CD4-positive, CD25-positive, alpha-beta regulatory T cell (primary cell): ENCODE measurements at regions not wholly inside any gene's neighbourhood (a gene's known extent, or its start where the extent isn't known, plus 50 kb on each side); places are given as distances from the start of the nearest gene placed in this dataset.
"Not testable (repeated sequence)": the region's sequence is repeated elsewhere in the genome, so short reads cannot be mapped to it uniquely, and the experiment has no call there.

Experiments used
- ATAC-seq, 2 donors: fragments of 150-1000 bp; cut with Tn5 transposase; one replicate each; pipeline ENCODE4 v1.10.0; 2021; ENCODE audit warnings: low read depth in 2 of 2, moderate number of reproducible peaks in 2 of 2, moderate library complexity in 1 of 2
- DNase-seq, 3 donors: peaks; one replicate each; pipeline versions ENCODE4 v3.0.0 to v3.0.0-alpha.2; 2012 to 2022; ENCODE audit warnings: mixed read lengths in 1 of 3
- H3K27ac ChIP-seq: one replicate; pipeline ENCODE4 v1.7.0; 2013; ENCODE audit warnings: mild to moderate bottlenecking, low read length; ENCODE audit not compliant: insufficient read depth, poor library complexity, severe bottlenecking
- H3K27me3 ChIP-seq: one replicate; pipeline ENCODE4 v1.7.0; 2013; ENCODE audit warnings: low read length; ENCODE audit not compliant: control insufficient read depth, insufficient read depth
- H3K36me3 ChIP-seq: one replicate; pipeline ENCODE4 v1.7.0; 2013; ENCODE audit warnings: mild to moderate bottlenecking, low read length, moderate library complexity; ENCODE audit not compliant: control insufficient read depth, insufficient read depth
- H3K4me1 ChIP-seq: 2 replicates; pipeline ENCODE4 v1.7.0; 2013; ENCODE audit warnings: mild to moderate bottlenecking, low read length; ENCODE audit not compliant: insufficient read depth, control insufficient read depth, poor library complexity, severe bottlenecking
- H3K4me3 ChIP-seq: one replicate; pipeline ENCODE4 v1.7.0; 2013; ENCODE audit warnings: low read depth, mild to moderate bottlenecking, low read length, moderate library complexity
- H3K9me3 ChIP-seq, 2 experiments: 1 replicate in 1 of 2; 2 replicates in 1 of 2; pipeline ENCODE4 v1.7.0; 2013; ENCODE audit warnings: low read length in 2 of 2, mild to moderate bottlenecking in 1 of 2, moderate library complexity in 1 of 2; ENCODE audit not compliant: control insufficient read depth in 2 of 2
- H3K27ac Mint-ChIP-seq, 3 donors: one replicate each; pipeline ENCODE4 v1.8.0; 2020 to 2022; ENCODE audit warnings: mild to moderate bottlenecking in 3 of 3, mixed read lengths in 3 of 3, moderate library complexity in 2 of 3
- H3K27me3 Mint-ChIP-seq: one replicate; pipeline ENCODE4 v1.8.0; 2022; ENCODE audit warnings: mild to moderate bottlenecking, mixed read lengths
- H3K36me3 Mint-ChIP-seq: one replicate; pipeline ENCODE4 v1.8.0; 2020; ENCODE audit warnings: mixed read lengths
- H3K4me1 Mint-ChIP-seq, 4 donors: one replicate each; pipeline ENCODE4 v1.8.0; 2020 to 2022; ENCODE audit warnings: mixed read lengths in 4 of 4, mild to moderate bottlenecking in 1 of 4
- H3K4me3 Mint-ChIP-seq, 4 donors: one replicate each; pipeline ENCODE4 v1.8.0; 2020 to 2022; ENCODE audit warnings: mild to moderate bottlenecking in 4 of 4, mixed read lengths in 4 of 4, moderate library complexity in 3 of 4
- H3K9me3 Mint-ChIP-seq, 7 donors: one replicate each; pipeline ENCODE4 v1.8.0; 2020 to 2022; ENCODE audit warnings: mixed read lengths in 7 of 7, mild to moderate bottlenecking in 3 of 7, moderate library complexity in 2 of 7

- H3K4me3 Mint-ChIP-seq, result not testable (repeated sequence)
- H3K9me3 Mint-ChIP-seq, result peaks cover 0 to 13% (median 6%) of the 10 kb centered on the region in 7 donors
These were observed 206.0 kb downstream of the ZWINT start for GRCh38 chr10:56155091-56155513.

DNA sequence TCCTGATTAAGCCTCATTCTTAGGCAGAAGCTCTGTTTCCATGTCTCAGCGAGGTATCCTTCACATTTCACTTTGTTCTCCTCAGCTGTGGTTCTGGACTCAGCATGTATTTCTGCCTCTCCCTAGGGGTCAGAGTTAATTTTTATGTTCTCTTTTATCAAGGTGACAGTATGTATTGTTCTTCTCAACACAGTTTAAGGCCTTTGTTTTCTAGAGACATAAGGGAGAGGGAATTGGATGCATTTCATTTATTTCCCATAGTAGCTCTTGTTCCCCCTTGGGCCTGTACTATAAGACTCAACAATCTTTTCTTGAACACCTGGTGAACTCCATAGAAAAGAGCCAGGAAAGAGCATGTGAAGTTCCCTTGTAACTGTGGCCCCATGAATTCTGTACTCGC is 214.3 kb downstream of the ZWINT start:
- Mint-ChIP-seq H3K4me3 (no peak overlapping the region), H3K27ac (no peak overlapping the region), H3K36me3 (no peaks in the 10 kb centered on the region), H3K4me1 (no peaks in the 10 kb centered on the region), H3K9me3 (peaks cover 2 to 32% (median 8%) of the 10 kb centered on the region in 7 donors), H3K27me3 (no peaks in the 10 kb centered on the region)
- DNase-seq (no peak), ATAC-seq (no peak)
- Histone ChIP-seq H3K27me3 (no peaks in the 10 kb centered on the region), H3K27ac (no peak overlapping the region), H3K9me3 (peaks cover 0 to 4% of the 10 kb centered on the region in 2 experiments), H3K36me3 (no peaks in the 10 kb centered on the region), H3K4me1 (no peaks in the 10 kb centered on the region), H3K4me3 (no peak overlapping the region)

More at GRCh38 chr10:56155091-56155513, 206.0 kb downstream of the ZWINT start:
- H3K4me1 Mint-ChIP-seq, H3K36me3 ChIP-seq, H3K4me1 ChIP-seq, ATAC-seq, H3K27me3 ChIP-seq, H3K36me3 Mint-ChIP-seq, H3K27ac Mint-ChIP-seq, DNase-seq, H3K9me3 ChIP-seq, H3K27me3 Mint-ChIP-seq, H3K27ac ChIP-seq, H3K4me3 ChIP-seq: not testable (repeated sequence)

DNA sequence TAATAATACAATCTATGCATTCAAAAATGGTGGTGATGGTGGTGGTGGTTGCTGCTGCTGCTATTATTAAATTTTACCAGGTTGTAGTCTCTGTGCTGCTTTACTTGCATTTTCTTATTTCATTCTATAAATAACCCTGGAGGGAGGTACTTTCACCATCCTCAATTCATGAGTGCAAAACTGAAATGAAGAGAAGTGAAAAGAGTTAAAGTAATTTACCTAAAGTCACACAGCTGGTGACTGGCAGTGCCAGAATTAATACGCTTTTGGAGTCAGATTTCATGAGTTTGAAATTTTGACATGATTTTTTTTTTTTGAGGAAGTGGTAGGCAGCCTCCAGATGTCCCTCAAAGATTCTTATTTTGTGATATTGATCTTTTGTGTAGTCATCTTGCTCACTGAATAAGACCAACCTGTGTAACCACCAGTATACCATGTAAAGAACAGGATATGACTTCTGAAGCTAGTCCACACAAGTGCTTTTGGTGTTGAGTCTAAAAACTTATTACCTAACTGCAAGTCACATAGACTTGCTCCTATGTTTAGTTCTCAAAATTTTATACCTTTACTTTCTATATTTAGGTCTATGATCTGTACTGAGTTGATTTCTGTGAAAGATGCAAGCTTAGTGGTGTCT is 218.8 kb downstream of the ZWINT start:
- Histone ChIP-seq H3K27me3 (no peaks in the 10 kb centered on the region), H3K9me3 (no peaks in the 10 kb centered on the region), H3K4me3 (no peak overlapping the region), H3K36me3 (no peaks in the 10 kb centered on the region), H3K4me1 (no peaks in the 10 kb centered on the region), H3K27ac (no peak overlapping the region)
- DNase-seq, result no peak
- H3K4me1 Mint-ChIP-seq, result no peaks in the 10 kb centered on the region
- H3K27me3 Mint-ChIP-seq, result no peaks in the 10 kb centered on the region
- H3K9me3 Mint-ChIP-seq, result peaks cover 0 to 26% (median 3%) of the 10 kb centered on the region in 7 donors
- no peaks in the 10 kb centered on the region for H3K36me3 Mint-ChIP-seq
- ATAC-seq, result no peak
- H3K4me3 Mint-ChIP-seq, result no peak overlapping the region
- no peak overlapping the region for H3K27ac Mint-ChIP-seq

DNA sequence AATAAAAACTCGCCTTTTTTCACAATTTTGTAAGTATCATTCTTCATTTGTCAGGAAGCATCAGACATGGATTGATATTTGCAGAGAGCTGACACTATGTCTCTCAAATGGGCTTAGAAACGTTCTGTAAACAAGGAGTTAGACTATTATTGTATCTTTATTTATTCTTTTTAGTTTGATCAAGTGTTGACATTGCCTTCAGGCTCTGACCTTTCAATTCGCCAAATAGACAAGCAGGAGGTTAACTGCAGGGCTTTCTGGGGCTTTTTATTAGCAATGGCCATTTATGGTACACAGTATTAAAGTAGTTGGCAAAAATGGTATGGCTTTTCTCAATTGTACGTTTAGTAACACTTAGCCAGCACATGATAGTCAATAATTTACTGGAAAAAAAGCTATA is 221.7 kb downstream of the ZWINT start:
- ATAC-seq (no peak), DNase-seq (no peak)
- peaks cover 0 to 14% (median 3%) of the 10 kb centered on the region in 7 donors for H3K9me3 Mint-ChIP-seq
- Histone ChIP-seq H3K27me3 (no peaks in the 10 kb centered on the region), H3K36me3 (no peaks in the 10 kb centered on the region), H3K9me3 (no peaks in the 10 kb centered on the region), H3K27ac (no peak overlapping the region), H3K4me3 (no peak overlapping the region), H3K4me1 (no peaks in the 10 kb centered on the region)
- H3K36me3 Mint-ChIP-seq, result no peaks in the 10 kb centered on the region
- no peak overlapping the region for H3K4me3 Mint-ChIP-seq
- H3K27ac Mint-ChIP-seq, result no peak overlapping the region
- H3K27me3 Mint-ChIP-seq, result no peaks in the 10 kb centered on the region
- H3K4me1 Mint-ChIP-seq, result no peaks in the 10 kb centered on the region

DNA sequence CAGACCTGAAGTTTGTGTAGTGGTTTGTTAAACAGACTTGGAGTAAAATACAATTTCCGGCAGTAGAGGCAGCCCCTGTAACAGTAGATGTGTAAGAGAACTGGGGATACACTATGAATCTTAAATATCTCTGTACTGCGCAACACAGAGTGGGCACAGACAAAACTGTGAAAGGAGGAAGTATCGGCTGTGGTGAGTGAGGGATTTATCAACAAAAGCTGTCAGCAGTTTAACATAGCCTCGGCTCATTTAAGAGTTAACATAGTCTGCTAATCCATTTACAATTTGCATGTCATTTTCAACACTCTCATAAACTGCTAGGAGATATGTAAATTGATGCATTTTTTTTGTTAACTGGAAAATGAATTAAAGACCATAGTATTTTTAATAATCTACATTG is 225.2 kb downstream of the ZWINT start:
- Histone ChIP-seq H3K36me3 (no peaks in the 10 kb centered on the region), H3K27ac (no peak overlapping the region), H3K4me1 (no peaks in the 10 kb centered on the region), H3K4me3 (no peak overlapping the region), H3K27me3 (no peaks in the 10 kb centered on the region), H3K9me3 (no peaks in the 10 kb centered on the region)
- Mint-ChIP-seq H3K4me3 (no peak overlapping the region), H3K9me3 (peaks cover 0 to 10% (median 3%) of the 10 kb centered on the region in 7 donors), H3K27ac (no peak overlapping the region), H3K36me3 (no peaks in the 10 kb centered on the region), H3K27me3 (no peaks in the 10 kb centered on the region), H3K4me1 (no peaks in the 10 kb centered on the region)
- DNase-seq (no peak), ATAC-seq (no peak)

GRCh38 chr10:56123247-56123646 is 237.8 kb downstream of the ZWINT start:
- no peaks in the 10 kb centered on the region for H3K36me3 Mint-ChIP-seq
- H3K27ac ChIP-seq, result no peak overlapping the region
- H3K4me1 ChIP-seq, result no peaks in the 10 kb centered on the region
- ATAC-seq, result no peak
- H3K27me3 ChIP-seq, result no peaks in the 10 kb centered on the region
- no peak overlapping the region for H3K27ac Mint-ChIP-seq
- H3K9me3 ChIP-seq, result peaks cover 0 to 3% of the 10 kb centered on the region in 2 experiments
- no peaks in the 10 kb centered on the region for H3K36me3 ChIP-seq
- DNase-seq, result no peak
- H3K9me3 Mint-ChIP-seq, result peaks cover 0 to 13% (median 2%) of the 10 kb centered on the region in 7 donors
- H3K4me3 ChIP-seq, result no peak overlapping the region
- no peaks in the 10 kb centered on the region for H3K4me1 Mint-ChIP-seq
- no peaks in the 10 kb centered on the region for H3K27me3 Mint-ChIP-seq
- no peak overlapping the region for H3K4me3 Mint-ChIP-seq

GRCh38 chr10:56116684-56117083 is 244.4 kb downstream of the ZWINT start:
- no peak overlapping the region for H3K4me3 ChIP-seq
- H3K27ac ChIP-seq, result no peak overlapping the region
- Mint-ChIP-seq H3K4me3 (no peak overlapping the region), H3K27ac (peak overlapping the region in 1 of 3 donors; percentile 79), H3K9me3 (peaks cover 0 to 15% (median 4%) of the 10 kb centered on the region in 7 donors), H3K4me1 (no peaks in the 10 kb centered on the region), H3K27me3 (no peaks in the 10 kb centered on the region), H3K36me3 (no peaks in the 10 kb centered on the region)
- no peaks in the 10 kb centered on the region for H3K27me3 ChIP-seq
- ATAC-seq (no peak), DNase-seq (no peak)
- H3K36me3 ChIP-seq, result no peaks in the 10 kb centered on the region
- no peaks in the 10 kb centered on the region for H3K4me1 ChIP-seq
- peaks cover 0 to 3% of the 10 kb centered on the region in 2 experiments for H3K9me3 ChIP-seq

GRCh38 chr10:56109454-56109853 is 251.6 kb downstream of the ZWINT start:
- H3K9me3 ChIP-seq, result peaks cover 4 to 5% of the 10 kb centered on the region in 2 experiments
- Mint-ChIP-seq H3K4me3 (no peak overlapping the region), H3K36me3 (no peaks in the 10 kb centered on the region), H3K27ac (no peak overlapping the region), H3K4me1 (no peaks in the 10 kb centered on the region), H3K9me3 (peaks cover 2 to 26% (median 7%) of the 10 kb centered on the region in 7 donors), H3K27me3 (no peaks in the 10 kb centered on the region)
- H3K4me1 ChIP-seq, result no peaks in the 10 kb centered on the region
- no peaks in the 10 kb centered on the region for H3K36me3 ChIP-seq
- DNase-seq (no peak), ATAC-seq (no peak)
- H3K27ac ChIP-seq, result no peak overlapping the region
- H3K27me3 ChIP-seq, result no peaks in the 10 kb centered on the region
- no peak overlapping the region for H3K4me3 ChIP-seq
